Astrocyte (in vitro differentiated cells and primary cell): ENCODE measurements at regions not wholly inside any gene's neighbourhood (a gene's known extent, or its start where the extent isn't known, plus 50 kb on each side); places are given as distances from the start of the nearest gene placed in this dataset.

Experiments
- DNase-seq: peaks from one replicate; pipeline ENCODE4 v3.0.0-alpha.2; 2010; ENCODE audit warnings: low read depth
- FAIRE-seq: peaks from 2 replicates; lab custom pipeline; 2011; peaks lifted over from hg19 to GRCh38; lab: Jason Lieb, UNC
- H2AFZ ChIP-seq: 2 replicates; pipeline ENCODE4 v1.6.0; 2012; ENCODE audit warnings: low read depth, low read length, inconsistent platforms
- H3K27ac ChIP-seq: 2 replicates; pipeline ENCODE4 v1.5.1; 2011; ENCODE audit warnings: low read depth, low read length, inconsistent platforms
- H3K27me3 ChIP-seq: 2 replicates; pipeline ENCODE4 v1.6.0; 2011; ENCODE audit warnings: low read length, inconsistent platforms; ENCODE audit not compliant: insufficient read depth
- H3K36me3 ChIP-seq: 2 replicates; pipeline ENCODE4 v1.5.1; 2011; ENCODE audit warnings: low read length, inconsistent platforms; ENCODE audit not compliant: insufficient read depth
- H3K4me1 ChIP-seq: 2 replicates; pipeline ENCODE4 v1.5.1; 2011; ENCODE audit warnings: low read length, inconsistent platforms; ENCODE audit not compliant: insufficient read depth
- H3K4me2 ChIP-seq: 2 replicates; pipeline ENCODE4 v1.6.0; 2012; ENCODE audit warnings: low read length, inconsistent platforms
- H3K4me3 ChIP-seq: 2 replicates; pipeline ENCODE4 v1.5.1; 2011; ENCODE audit warnings: low read depth, mild to moderate bottlenecking, low read length, inconsistent platforms; ENCODE audit not compliant: insufficient read depth
- H3K79me2 ChIP-seq: 2 replicates; pipeline ENCODE4 v1.6.0; 2012; ENCODE audit warnings: mild to moderate bottlenecking, low read length, inconsistent platforms; ENCODE audit not compliant: insufficient read depth
- H3K9ac ChIP-seq: 2 replicates; pipeline ENCODE4 v1.6.0; 2012; ENCODE audit warnings: mild to moderate bottlenecking, low read length, inconsistent platforms
- H3K9me3 ChIP-seq: 2 replicates; pipeline ENCODE4 v1.5.1; 2012; ENCODE audit warnings: low read depth, mild to moderate bottlenecking, low read length, inconsistent platforms; ENCODE audit not compliant: insufficient read depth
- H4K20me1 ChIP-seq: 2 replicates; pipeline ENCODE4 v1.6.0; 2012; ENCODE audit warnings: low read length, inconsistent platforms; ENCODE audit not compliant: insufficient read depth
- H3K27ac Mint-ChIP-seq: one replicate; pipeline ENCODE4 v1.8.0; 2021; ENCODE audit warnings: mild to moderate bottlenecking, mixed read lengths; ENCODE audit not compliant: unreplicated experiment
- H3K27me3 Mint-ChIP-seq: one replicate; pipeline ENCODE4 v1.8.0; 2021; ENCODE audit warnings: low read depth, mixed read lengths; ENCODE audit not compliant: unreplicated experiment
- H3K36me3 Mint-ChIP-seq: one replicate; pipeline ENCODE4 v1.8.0; 2021; ENCODE audit warnings: low read depth, mixed read lengths; ENCODE audit not compliant: unreplicated experiment
- H3K4me1 Mint-ChIP-seq: one replicate; pipeline ENCODE4 v1.8.0; 2021; ENCODE audit warnings: low read depth, mixed read lengths; ENCODE audit not compliant: unreplicated experiment
- H3K4me3 Mint-ChIP-seq: one replicate; pipeline ENCODE4 v1.8.0; 2021; ENCODE audit warnings: mild to moderate bottlenecking, moderate library complexity, mixed read lengths; ENCODE audit not compliant: unreplicated experiment
- H3K9me3 Mint-ChIP-seq: one replicate; pipeline ENCODE4 v1.8.0; 2021; ENCODE audit warnings: mild to moderate bottlenecking, mixed read lengths; ENCODE audit not compliant: unreplicated experiment
- CTCF ChIP-seq: IDR thresholded peaks from 2 replicates; pipeline ENCODE4 v1.5.1; 2011; ENCODE audit warnings: low read depth, mild to moderate bottlenecking, inconsistent platforms, low read length, moderate library complexity; ENCODE audit not compliant: insufficient read depth
- EZH2 ChIP-seq: IDR thresholded peaks from 2 replicates; pipeline ENCODE4 v1.6.1; 2012; ENCODE audit warnings: mild to moderate bottlenecking, low read length, inconsistent platforms; ENCODE audit not compliant: insufficient read depth

DNA sequence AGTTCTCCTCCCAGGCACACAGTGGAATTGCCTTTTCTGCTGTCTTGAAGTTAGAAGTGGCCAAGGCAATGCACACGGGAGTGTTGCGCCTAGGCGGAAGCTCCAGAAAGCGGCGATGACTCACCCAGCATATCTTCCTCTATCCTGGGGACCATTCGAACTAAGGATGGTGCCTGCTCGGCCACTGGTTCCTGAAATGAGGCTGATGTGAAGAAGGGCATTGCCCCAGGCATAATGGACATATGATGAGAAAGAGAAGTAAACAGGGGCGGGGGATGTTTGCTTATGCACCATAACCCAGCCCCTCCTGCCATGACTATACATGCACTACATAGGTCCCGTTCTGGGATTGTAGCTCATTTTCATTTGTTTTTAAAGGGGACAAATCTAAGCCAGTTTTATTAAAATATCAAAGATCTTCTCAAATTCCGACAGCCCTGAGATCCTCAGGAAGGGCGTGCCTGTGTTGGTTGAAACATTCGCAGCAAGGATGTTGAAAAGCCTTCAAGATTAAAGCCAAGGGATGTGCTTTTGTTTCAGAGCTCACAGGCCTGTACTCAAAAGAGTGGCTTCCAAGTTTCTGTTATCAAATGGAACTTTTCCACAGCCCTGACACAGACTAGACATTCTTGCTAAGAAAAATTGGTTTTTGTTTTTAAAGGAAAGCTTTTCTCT lies 218.5 kb downstream of the LY86 start:
- TF ChIP-seq CTCF (no peak), EZH2 (no peak)
- no peak for DNase-seq
- Histone ChIP-seq H3K4me3 (no peak overlapping the region), H3K4me1 (peaks cover 14% of the 10 kb centered on the region), H3K36me3 (no peaks in the 10 kb centered on the region), H3K4me2 (no peak overlapping the region), H3K9me3 (peaks cover 3% of the 10 kb centered on the region), H4K20me1 (no peaks in the 10 kb centered on the region), H2AFZ (no peak overlapping the region), H3K79me2 (no peaks in the 10 kb centered on the region), H3K9ac (no peak overlapping the region), H3K27me3 (no peaks in the 10 kb centered on the region), H3K27ac (no peak overlapping the region)
- Mint-ChIP-seq H3K4me1 (peaks cover 9% of the 10 kb centered on the region), H3K9me3 (no peaks in the 10 kb centered on the region), H3K36me3 (no peaks in the 10 kb centered on the region), H3K27ac (no peak overlapping the region), H3K4me3 (no peak overlapping the region), H3K27me3 (peaks cover 18% of the 10 kb centered on the region)
- FAIRE-seq = no peak

GRCh38 chr6:6808343-6808742 lies 219.8 kb downstream of the LY86 start:
- Histone ChIP-seq H3K36me3 (no peaks in the 10 kb centered on the region), H3K4me3 (no peak overlapping the region), H3K27ac (no peak overlapping the region), H2AFZ (no peak overlapping the region), H3K4me1 (peaks cover 15% of the 10 kb centered on the region), H4K20me1 (no peaks in the 10 kb centered on the region), H3K9me3 (peaks cover 3% of the 10 kb centered on the region), H3K4me2 (no peak overlapping the region), H3K27me3 (no peaks in the 10 kb centered on the region), H3K9ac (no peak overlapping the region), H3K79me2 (no peaks in the 10 kb centered on the region)
- no peak for FAIRE-seq
- H3K4me1 Mint-ChIP-seq = peaks cover 9% of the 10 kb centered on the region
- DNase-seq = no peak
- no peaks in the 10 kb centered on the region for H3K36me3 Mint-ChIP-seq
- TF ChIP-seq CTCF = no peak
- TF ChIP-seq EZH2 = no peak
- no peak overlapping the region for H3K27ac Mint-ChIP-seq
- H3K4me3 Mint-ChIP-seq = no peak overlapping the region
- H3K27me3 Mint-ChIP-seq = peaks cover 16% of the 10 kb centered on the region
- H3K9me3 Mint-ChIP-seq = no peaks in the 10 kb centered on the region

- Histone ChIP-seq H3K9me3 (peaks cover 3% of the 10 kb centered on the region), H4K20me1 (no peaks in the 10 kb centered on the region), H2AFZ (no peak overlapping the region), H3K27me3 (no peaks in the 10 kb centered on the region), H3K4me1 (peaks cover 15% of the 10 kb centered on the region), H3K27ac (no peak overlapping the region), H3K4me3 (no peak overlapping the region), H3K9ac (no peak overlapping the region), H3K4me2 (no peak overlapping the region), H3K36me3 (no peaks in the 10 kb centered on the region), H3K79me2 (no peaks in the 10 kb centered on the region)
- H3K9me3 Mint-ChIP-seq = no peaks in the 10 kb centered on the region
- H3K36me3 Mint-ChIP-seq = no peaks in the 10 kb centered on the region
- H3K4me1 Mint-ChIP-seq = peaks cover 9% of the 10 kb centered on the region
- no peak overlapping the region for H3K27ac Mint-ChIP-seq
- H3K27me3 Mint-ChIP-seq = peaks cover 10% of the 10 kb centered on the region
- no peak for FAIRE-seq
- TF ChIP-seq EZH2 (no peak), CTCF (no peak)
- no peak overlapping the region for H3K4me3 Mint-ChIP-seq
- no peak for DNase-seq
Observed at GRCh38 chr6:6808915-6809314, 220.4 kb downstream of the LY86 start.
